Keratinocyte (primary cell): ENCODE measurements at regions not wholly inside any gene's neighbourhood (a gene's known extent, or its start where the extent isn't known, plus 50 kb on each side); places are given as distances from the start of the nearest gene placed in this dataset.

Source experiments
- DNase-seq: peaks from one replicate; pipeline ENCODE4 v3.0.0-alpha.2; 2011; ENCODE audit warnings: low read depth, missing footprints, low spot score
- FAIRE-seq: peaks from 2 replicates; lab custom pipeline; 2011; peaks lifted over from hg19 to GRCh38; lab: Jason Lieb, UNC
- H2AFZ ChIP-seq: 2 replicates; pipeline ENCODE4 v1.6.0; 2012; ENCODE audit warnings: low read length, control low read depth, inconsistent platforms; ENCODE audit not compliant: control insufficient read depth
- H3K27ac ChIP-seq: 2 replicates; pipeline ENCODE4 v1.5.1; 2011; ENCODE audit warnings: low read length; ENCODE audit not compliant: control insufficient read depth, insufficient read depth
- H3K27me3 ChIP-seq: 3 replicates; pipeline ENCODE4 v1.6.0; 2011; ENCODE audit warnings: low read length; ENCODE audit not compliant: control insufficient read depth, insufficient read depth; ENCODE audit errors: extremely low read depth
- H3K36me3 ChIP-seq, 2 experiments: 2 replicates in 1 of 2; 3 replicates in 1 of 2; pipeline ENCODE4 v1.5.1; 2011; ENCODE audit warnings: low read length in 2 of 2, mild to moderate bottlenecking in 1 of 2; ENCODE audit not compliant: control insufficient read depth in 2 of 2, insufficient read depth in 2 of 2; ENCODE audit errors: extremely low read depth in 1 of 2
- H3K4me1 ChIP-seq: 3 replicates; pipeline ENCODE4 v1.5.1; 2011; ENCODE audit warnings: low read length; ENCODE audit not compliant: control insufficient read depth, insufficient read depth; ENCODE audit errors: extremely low read depth
- H3K4me2 ChIP-seq: 3 replicates; pipeline ENCODE4 v1.6.0; 2011; ENCODE audit warnings: low read depth, low read length; ENCODE audit not compliant: control insufficient read depth, insufficient read depth; ENCODE audit errors: extremely low read depth
- H3K4me3 ChIP-seq, 3 experiments: fragments of 200-600 bp in 1 of 3; sonication (generic) in 1 of 3; 2 replicates in 2 of 3; 3 replicates in 1 of 3; pipeline ENCODE4 v1.5.1; 2011 to 2016; ENCODE audit warnings: low read length in 3 of 3, mild to moderate bottlenecking in 3 of 3, control low read depth in 2 of 3, inconsistent platforms in 1 of 3, low read depth in 1 of 3, mixed read lengths in 1 of 3, mixed run types in 1 of 3, moderate library complexity in 1 of 3; ENCODE audit not compliant: control insufficient read depth in 2 of 3, insufficient read depth in 2 of 3; ENCODE audit errors: extremely low read depth in 1 of 3
- H3K79me2 ChIP-seq: 2 replicates; pipeline ENCODE4 v1.6.0; 2012; ENCODE audit warnings: low read length; ENCODE audit not compliant: control insufficient read depth, insufficient read depth
- H3K9ac ChIP-seq: 3 replicates; pipeline ENCODE4 v1.6.0; 2011; ENCODE audit warnings: low read length; ENCODE audit not compliant: control insufficient read depth, insufficient read depth; ENCODE audit errors: extremely low read depth
- H3K9me1 ChIP-seq: 3 replicates; pipeline ENCODE4 v1.6.0; 2011; ENCODE audit warnings: low read length; ENCODE audit not compliant: control insufficient read depth, insufficient read depth; ENCODE audit errors: extremely low read depth
- H3K9me3 ChIP-seq: 2 replicates; pipeline ENCODE4 v1.5.1; 2012; ENCODE audit warnings: low read depth, low read length; ENCODE audit not compliant: control insufficient read depth
- H4K20me1 ChIP-seq: 3 replicates; pipeline ENCODE4 v1.6.0; 2011; ENCODE audit warnings: low read length; ENCODE audit not compliant: control insufficient read depth, insufficient read depth; ENCODE audit errors: extremely low read depth
- EZH2 ChIP-seq: IDR thresholded peaks from one replicate; pipeline ENCODE4 v1.6.1; 2012; ENCODE audit warnings: inconsistent platforms, mild to moderate bottlenecking, low read length, moderate library complexity
- dilution Hi-C: fragments of 300-500 bp; cut with MboI; formaldehyde crosslinking; loops from one replicate; pipeline ENCODE4 v1.7.0; 2020; ENCODE audit warnings: low sequenced_read_pairs; ENCODE audit not compliant: extremely low pct_ligation_motif_present
- TF ChIP-seq, protein P1 (sequence below), 3 experiments: IDR thresholded peaks in 1 of 3; conservative IDR thresholded peaks in 1 of 3; optimal IDR thresholded peaks in 1 of 3; 2 replicates in 2 of 3; 3 replicates in 1 of 3; pipeline versions ENCODE3 to v1.5.1; 2011; ENCODE audit warnings: low read length in 3 of 3, mild to moderate bottlenecking in 3 of 3, moderate library complexity in 2 of 3, control low read depth in 1 of 3, inconsistent platforms in 1 of 3; ENCODE audit not compliant: insufficient read depth in 2 of 3; ENCODE audit errors: extremely low read depth in 1 of 3

DNA sequence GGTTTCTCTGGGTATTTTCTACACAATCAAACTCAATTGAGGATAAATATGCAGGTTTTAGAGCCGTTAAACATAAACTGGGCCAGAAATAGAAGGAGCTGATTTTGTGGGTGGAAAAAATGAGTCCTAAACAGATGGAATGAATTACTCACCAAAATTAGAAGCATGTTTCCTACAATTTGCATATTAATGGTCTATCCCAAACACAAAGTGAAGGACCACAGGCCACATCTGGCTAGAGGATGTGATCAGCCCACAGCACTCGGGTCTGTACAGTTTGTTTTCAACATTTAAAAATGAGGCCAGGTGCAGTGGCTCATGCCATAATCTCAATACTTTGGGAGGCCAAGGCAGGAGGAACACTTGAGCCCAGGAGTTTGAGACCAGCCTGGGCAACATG, 296.3 kb downstream of the PREX1 start:
- Histone ChIP-seq H3K4me3 (no peak overlapping the region), H3K9ac (no peak overlapping the region), H3K36me3 (no peaks in the 10 kb centered on the region), H2AFZ (no peak overlapping the region), H3K4me2 (no peak overlapping the region), H3K27me3 (no peaks in the 10 kb centered on the region), H3K9me1 (no peaks in the 10 kb centered on the region), H3K9me3 (no peaks in the 10 kb centered on the region), H3K27ac (no peak overlapping the region), H3K79me2 (no peaks in the 10 kb centered on the region), H3K4me1 (no peaks in the 10 kb centered on the region), H4K20me1 (no peaks in the 10 kb centered on the region)
- no peak for FAIRE-seq
- dilution Hi-C loops = no loop called here
- DNase-seq = no peak
- TF ChIP-seq EZH2 = no peak
- TF ChIP-seq, protein P1, sequence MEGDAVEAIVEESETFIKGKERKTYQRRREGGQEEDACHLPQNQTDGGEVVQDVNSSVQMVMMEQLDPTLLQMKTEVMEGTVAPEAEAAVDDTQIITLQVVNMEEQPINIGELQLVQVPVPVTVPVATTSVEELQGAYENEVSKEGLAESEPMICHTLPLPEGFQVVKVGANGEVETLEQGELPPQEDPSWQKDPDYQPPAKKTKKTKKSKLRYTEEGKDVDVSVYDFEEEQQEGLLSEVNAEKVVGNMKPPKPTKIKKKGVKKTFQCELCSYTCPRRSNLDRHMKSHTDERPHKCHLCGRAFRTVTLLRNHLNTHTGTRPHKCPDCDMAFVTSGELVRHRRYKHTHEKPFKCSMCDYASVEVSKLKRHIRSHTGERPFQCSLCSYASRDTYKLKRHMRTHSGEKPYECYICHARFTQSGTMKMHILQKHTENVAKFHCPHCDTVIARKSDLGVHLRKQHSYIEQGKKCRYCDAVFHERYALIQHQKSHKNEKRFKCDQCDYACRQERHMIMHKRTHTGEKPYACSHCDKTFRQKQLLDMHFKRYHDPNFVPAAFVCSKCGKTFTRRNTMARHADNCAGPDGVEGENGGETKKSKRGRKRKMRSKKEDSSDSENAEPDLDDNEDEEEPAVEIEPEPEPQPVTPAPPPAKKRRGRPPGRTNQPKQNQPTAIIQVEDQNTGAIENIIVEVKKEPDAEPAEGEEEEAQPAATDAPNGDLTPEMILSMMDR (optimal IDR thresholded peaks at IDR 0.05 in 1 of 3, IDR thresholded peaks at IDR 0.05 in 1 of 3, conservative IDR thresholded peaks at IDR 0.05 in 1 of 3; ENCODE audit: extremely low read depth in 1 of 3, insufficient read depth in 2 of 3, low read length in 3 of 3) = no peak

DNA sequence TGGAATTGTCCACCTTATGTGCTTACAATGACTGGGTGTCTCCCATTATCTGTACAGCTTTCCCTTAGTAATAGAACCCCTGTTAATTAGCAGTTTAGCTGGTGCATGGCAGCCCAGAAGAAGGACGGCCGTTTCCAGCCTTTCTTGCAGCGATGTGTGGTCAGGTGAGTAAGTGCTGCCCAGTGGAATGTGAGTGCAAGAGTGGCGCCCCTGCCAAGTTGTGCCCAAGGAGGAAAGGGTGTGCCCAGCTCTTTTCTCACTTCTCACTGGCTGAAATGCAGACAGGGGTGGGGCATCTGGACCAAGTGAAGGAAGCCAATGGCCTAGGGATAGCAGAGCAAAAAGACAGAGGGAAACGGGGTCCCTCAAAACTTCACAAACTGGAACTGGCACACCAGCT, 296.8 kb downstream of the PREX1 start:
- no peak for DNase-seq
- Histone ChIP-seq H3K4me1 (no peaks in the 10 kb centered on the region), H3K4me3 (no peak overlapping the region), H3K9ac (no peak overlapping the region), H4K20me1 (no peaks in the 10 kb centered on the region), H3K79me2 (no peaks in the 10 kb centered on the region), H3K36me3 (no peaks in the 10 kb centered on the region), H2AFZ (no peak overlapping the region), H3K9me3 (no peaks in the 10 kb centered on the region), H3K27ac (no peak overlapping the region), H3K27me3 (no peaks in the 10 kb centered on the region), H3K9me1 (no peaks in the 10 kb centered on the region), H3K4me2 (no peak overlapping the region)
- dilution Hi-C loops = no loop called here
- FAIRE-seq = no peak
- TF ChIP-seq, protein P1 (optimal IDR thresholded peaks at IDR 0.05 in 1 of 3, IDR thresholded peaks at IDR 0.05 in 1 of 3, conservative IDR thresholded peaks at IDR 0.05 in 1 of 3; ENCODE audit: extremely low read depth in 1 of 3, insufficient read depth in 2 of 3, low read length in 3 of 3) = no peak
- no peak for TF ChIP-seq EZH2
